ENCODE measurements at regions not wholly inside any gene's neighbourhood (a gene's known extent, or its start where the extent isn't known, plus 50 kb on each side); places are given as distances from the start of the nearest gene placed in this dataset.

DNA sequence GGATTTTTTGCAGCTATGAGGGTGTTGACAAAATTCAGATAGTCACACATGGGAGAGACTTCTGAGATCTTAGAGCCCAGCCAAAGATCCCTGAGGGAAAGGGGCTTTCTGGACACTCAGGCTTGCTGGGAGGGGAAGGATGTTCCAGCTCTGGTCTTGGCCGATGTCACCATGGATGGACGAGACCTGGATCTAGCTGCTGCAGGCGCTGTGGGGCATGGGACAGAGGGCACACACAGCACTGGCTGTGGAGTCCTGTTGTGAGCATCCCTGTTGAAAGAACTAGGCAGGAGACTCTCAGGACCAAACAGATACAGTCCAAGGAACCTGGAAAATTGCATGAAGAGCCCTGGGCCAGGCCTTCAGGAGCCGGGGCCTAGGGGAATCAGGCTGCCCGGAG lies 80.1 kb upstream of the SDK2 start:
- ATAC-seq (no peak), DNase-seq (no peak)

DNA sequence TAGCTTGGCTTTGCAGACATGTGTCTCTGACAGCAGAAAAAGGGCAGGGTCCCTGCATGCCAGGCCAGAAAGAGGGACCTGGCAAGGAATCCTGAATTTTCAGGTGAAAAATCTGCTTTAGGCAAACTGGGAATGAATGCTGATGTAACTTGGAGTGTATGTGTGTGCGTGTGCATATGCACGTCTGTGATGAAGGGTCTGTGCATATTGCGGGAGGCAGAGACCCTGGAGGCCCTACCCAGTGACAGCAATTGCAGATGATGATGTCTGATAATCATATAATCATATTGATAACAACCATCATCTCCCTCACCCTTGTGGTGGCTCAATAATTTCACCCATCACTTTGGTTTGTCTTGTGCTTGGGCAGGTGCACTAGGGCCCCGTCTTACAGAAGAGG lies 80.7 kb upstream of the SDK2 start:
- ATAC-seq: no peak

GRCh38 chr17:73725794-73726515 lies 81.7 kb upstream of the SDK2 start:
- DNase-seq (no peak), ATAC-seq (no peak)

More for the DNA sequence above, 80.7 kb upstream of the SDK2 start:
- no peak for DNase-seq

- DNase-seq (no peak), ATAC-seq (no peak)
Observed at GRCh38 chr17:73727941-73728340, 83.7 kb upstream of the SDK2 start.

GRCh38 chr17:73729101-73729500 lies 84.9 kb upstream of the SDK2 start:
- DNase-seq (no peak), ATAC-seq (no peak)

DNA sequence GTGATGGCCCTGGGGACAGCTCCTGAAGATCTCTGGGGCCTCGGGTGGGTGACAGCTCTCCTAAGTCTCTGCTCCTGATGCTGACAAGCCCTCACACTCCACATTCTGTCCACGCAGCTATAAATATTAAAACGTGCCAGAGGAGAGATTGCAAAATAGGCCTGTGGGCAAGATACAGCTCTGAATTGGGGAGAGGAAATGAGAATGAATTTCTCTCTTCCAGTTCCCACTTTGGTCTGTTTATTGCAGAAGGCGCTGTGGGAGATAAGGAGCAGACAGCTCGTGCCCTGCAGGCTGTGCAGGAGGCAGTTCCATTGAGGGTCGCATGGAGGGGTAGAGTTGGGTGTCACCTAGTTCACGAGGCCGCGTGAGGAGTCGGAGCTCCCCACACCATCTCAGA lies 87.5 kb upstream of the SDK2 start:
- DNase-seq (no peak), ATAC-seq (no peak)

DNA sequence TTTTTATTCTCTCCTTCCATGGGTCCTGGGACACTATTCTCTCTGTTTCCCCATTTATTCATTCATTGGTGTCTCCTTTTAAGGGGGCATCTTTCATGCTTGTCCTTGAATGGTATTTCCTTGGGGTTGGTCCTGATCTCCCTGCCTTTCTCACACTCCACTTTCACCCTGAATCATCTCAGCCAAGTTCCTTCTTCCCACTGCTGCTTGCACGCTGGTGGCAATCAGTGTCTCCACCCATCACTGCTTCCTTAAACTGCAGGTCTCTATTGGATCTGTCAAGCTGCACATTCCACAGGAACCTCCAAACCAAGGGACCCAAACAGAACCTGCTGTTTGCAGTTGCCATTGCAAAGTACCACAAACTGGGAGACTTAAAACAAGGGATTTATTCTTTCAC lies 89.3 kb upstream of the SDK2 start:
- DNase-seq (no peak), ATAC-seq (no peak)

- ATAC-seq (no peak), DNase-seq (no peak)
Observed at GRCh38 chr17:73735245-73735644, 91.0 kb upstream of the SDK2 start.

DNA sequence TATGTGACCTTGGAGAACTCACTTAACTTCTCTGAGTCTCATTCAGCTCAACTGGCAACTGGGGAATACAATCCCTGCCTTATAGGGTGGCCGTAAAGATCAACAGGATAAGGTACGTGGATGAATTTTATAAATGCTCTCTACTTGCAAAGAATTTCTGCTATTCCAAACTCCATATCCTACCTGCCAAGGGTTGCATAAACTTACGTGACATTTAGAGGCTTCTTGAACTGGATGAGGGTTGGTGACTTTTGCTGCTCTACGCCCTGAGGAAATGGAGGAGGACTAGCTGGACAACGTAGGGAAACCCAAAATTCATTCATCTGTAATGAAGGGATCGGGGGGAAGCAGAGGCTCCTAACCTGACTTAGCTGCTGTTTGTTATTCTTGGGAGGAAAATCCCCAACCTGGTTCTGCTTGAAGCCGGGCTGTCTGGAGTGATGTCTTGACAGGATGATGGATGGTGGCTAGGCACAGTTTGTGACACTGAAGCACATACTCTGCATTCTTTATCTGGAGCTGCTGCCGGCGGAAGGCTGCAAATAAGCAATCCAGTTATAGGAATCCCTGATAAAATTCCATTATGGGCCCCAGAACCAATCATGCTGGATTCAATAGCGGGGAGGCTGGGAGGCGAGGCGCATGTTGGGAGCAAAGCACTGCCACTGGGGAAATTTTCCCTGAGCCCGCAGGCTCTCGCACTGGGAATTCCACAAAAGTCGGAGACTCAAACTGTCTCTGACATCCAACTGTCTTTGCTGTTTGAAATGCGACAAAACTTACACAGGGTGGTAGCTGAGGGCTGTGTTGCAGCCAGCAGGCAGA lies 94.7 kb upstream of the SDK2 start:
- ATAC-seq (no peak), DNase-seq (no peak)

DNA sequence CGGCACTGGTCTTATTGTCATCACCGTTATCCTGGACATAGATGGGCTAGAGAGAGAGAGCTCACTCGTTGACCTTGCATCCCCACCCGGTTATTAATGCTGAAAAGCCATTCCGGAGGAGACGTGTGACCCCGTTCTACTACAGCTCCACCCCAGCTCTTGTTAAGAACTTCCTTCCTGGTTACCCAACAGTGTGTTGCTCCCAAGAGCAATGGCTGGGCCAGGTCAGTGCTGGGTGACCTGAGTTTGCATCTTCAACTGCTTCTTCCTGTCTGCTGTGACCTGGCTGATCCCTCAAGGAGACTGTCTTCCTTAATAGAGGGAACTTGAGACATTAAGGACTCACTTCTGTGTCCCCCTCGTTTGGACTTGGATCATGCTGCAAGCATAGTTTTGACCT lies 96.1 kb upstream of the SDK2 start:
- no peak for ATAC-seq
- DNase-seq: no peak

DNA sequence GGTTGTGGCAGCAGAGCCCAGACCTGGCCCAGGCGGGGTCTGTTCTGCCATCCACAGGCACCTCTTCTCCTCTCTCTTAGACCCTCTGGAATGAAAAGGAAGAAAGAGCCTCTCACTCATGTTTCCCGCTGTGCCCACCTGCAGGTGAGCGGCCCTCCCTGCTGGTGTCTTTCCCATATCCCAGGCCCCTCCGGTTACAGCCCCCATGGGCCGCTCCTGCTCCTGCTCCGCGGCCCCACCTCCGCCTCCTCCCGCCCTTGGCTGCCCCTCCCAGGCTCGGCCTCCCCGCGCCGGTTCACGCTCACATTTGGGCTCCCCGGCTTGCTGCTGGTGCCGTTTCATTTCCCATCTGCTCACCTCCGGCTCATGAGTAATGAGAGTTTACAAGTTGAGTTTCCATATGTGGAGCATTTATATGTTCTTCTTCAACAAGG lies 98.7 kb upstream of the SDK2 start:
- no peak for ATAC-seq
- DNase-seq: no peak

DNA sequence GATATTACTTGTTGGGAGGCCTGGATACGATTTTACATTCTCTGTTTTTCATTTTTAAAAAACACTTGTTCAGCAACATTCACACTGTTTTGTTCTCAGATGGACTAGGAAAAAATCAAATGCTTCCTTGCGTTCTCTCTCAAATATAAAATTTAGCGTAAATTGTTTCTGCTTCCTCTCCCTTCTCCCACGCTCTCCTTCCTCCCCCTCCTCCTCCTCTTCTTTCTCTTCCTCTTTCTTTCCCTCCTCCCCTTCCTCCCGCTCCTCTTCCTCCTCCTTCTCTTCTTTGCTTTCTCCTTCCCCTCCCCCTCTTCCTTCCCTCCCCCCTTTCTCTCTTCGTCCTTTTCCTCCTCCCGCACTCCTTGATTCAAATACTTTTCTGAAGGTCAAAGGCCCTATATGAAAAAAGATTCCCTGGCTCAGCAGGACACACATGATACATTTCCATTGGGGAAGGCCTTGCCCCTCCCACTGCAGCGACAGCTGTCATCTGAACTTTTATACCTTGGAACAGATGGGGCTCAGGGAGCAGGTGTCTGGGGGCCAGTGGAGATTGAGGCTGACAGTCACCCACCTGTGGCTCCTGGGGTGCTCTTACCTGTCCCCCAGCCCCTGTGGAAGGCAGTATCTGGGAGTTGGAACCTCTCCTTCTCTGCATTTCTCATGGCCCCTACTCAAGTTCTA lies 99.4 kb upstream of the SDK2 start:
- ATAC-seq: no peak
- no peak for DNase-seq

DNA sequence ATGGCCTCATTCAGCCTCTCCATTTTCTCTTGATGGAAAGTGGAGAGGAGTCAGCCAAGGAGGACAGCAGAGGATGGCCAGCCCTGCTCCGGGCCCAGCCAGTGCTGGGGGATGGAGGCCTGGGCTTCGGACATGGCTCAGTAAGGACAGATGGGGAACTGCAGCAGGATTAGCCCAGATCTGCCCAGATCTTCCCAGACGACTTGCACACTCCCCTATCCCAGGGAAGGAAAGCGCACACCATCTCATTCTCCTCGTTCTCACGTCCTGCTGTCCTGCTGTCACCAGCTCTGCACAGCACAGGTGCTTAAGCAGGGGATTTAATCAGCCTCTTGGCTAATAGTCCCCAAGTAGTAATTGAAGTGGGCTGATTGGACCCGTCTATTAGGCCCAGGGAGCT lies 100.2 kb upstream of the SDK2 start:
- DNase-seq (no peak), ATAC-seq (no peak)

- ATAC-seq: no peak
Observed at GRCh38 chr17:73746314-73747073, 102.2 kb upstream of the SDK2 start.

GRCh38 chr17:73747221-73748002 lies 103.2 kb upstream of the SDK2 start:
- no peak for ATAC-seq
- DNase-seq: no peak

More at GRCh38 chr17:73746314-73747073, 102.2 kb upstream of the SDK2 start:
- DNase-seq: no peak

GRCh38 chr17:73748508-73748907 lies 104.3 kb upstream of the SDK2 start:
- no peak for DNase-seq
- no peak for ATAC-seq

DNA sequence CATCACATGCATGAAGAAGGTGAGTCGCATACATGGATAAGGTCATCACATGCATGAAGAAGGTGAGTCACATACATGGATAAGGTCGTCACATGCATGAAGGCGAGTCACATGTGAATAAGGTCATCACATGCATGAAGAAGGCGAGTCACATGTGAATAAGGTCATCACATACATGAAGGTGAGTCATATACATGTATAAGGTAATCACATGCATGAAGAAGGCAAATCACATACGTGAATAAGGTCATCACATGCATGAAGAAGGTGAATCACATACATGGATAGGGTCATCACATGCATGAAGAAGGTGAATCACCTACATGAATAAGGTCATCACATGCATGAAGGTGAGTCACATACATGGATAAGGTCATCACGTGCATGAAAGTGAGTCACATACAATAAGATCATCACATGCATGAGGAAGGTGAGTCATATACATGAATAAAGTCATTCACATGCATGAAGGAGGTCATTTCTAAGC lies 105.1 kb upstream of the SDK2 start:
- DNase-seq (no peak), ATAC-seq (no peak)

GRCh38 chr17:73749928-73750605 lies 105.8 kb upstream of the SDK2 start:
- DNase-seq (no peak), ATAC-seq (no peak)

DNA sequence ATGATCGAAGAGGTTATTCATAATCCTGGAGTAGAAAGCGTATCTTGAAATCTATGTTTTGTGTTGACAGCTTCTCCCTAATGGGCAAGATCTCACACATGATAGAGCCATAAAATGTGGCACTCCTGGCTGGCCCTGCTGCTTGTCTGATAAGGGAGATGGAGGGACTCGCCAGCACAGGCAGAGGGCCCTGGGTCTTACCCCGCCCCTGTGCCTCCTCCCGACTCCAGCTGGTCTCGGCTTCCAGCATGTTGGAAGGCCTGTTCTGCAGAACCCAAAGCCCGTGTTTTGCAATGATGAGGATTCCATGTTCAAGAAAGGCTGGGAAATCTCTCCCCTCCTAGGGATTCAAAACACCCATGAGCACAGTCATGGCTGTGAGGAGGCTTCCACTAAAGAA lies 106.7 kb upstream of the SDK2 start:
- DNase-seq (no peak), ATAC-seq (no peak)

DNA sequence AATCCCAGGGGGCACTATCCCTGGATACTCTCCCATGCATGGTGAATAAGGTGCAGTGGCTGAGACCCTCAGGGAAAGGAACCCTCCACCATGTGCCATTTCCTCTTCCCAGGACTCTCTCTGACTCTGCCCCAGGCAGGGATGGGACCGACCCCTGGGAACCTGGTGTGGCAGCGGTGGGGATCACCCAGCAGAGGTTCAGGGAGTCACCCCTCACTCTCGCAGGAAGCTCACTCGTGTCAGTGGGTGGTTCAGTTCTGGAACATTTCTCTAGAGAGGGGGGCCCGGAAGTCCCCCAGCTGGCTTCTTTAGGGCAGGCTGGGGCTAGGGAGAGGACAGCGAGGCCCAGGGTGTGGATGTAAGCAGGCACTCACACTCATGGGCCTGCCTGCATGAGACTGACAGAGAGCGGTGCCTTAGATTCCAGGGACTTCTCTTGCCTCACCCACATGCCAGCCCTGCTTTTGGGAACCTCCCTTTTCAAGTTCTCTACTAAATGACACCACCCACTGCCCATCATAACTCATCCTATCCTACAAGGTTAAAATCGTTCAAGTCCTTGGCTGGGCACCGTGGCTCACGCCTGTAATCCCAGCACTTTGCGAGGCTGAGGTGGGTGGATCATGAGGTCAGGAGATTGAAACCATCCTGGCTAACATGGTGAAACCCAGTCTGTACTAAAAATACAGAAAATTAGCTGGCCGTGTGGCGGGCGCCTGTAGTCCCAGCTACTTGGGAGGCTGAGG lies 109.7 kb upstream of the SDK2 start:
- no peak for DNase-seq
- no peak for ATAC-seq

Data from stimulated activated naive CD8-positive, alpha-beta T cell treated with anti-CD3 and anti-CD28 coated beads, Interleukin-15, Interleukin-2, amounts not matched to agents 100 U/mL and 50 U/mL, for 24 hours (primary cell).